ENCODE measurements at regions not wholly inside any gene's neighbourhood (a gene's known extent, or its start where the extent isn't known, plus 50 kb on each side); places are given as distances from the start of the nearest gene placed in this dataset.

GRCh38 chr20:1818895-1819294 lies 76.3 kb upstream of the SIRPA start:
- no peak for TF ChIP-seq CTCF (IDR thresholded peaks at IDR 0.05)
- TF ChIP-seq POLR2A (IDR thresholded peaks at IDR 0.05) = no peak
